CD4-positive, alpha-beta T cell (primary cell): ENCODE measurements at regions not wholly inside any gene's neighbourhood (a gene's known extent, or its start where the extent isn't known, plus 50 kb on each side); places are given as distances from the start of the nearest gene placed in this dataset.

Experiments
- ATAC-seq: fragments of 200-7000 bp; cut with Tn5 transposase; one replicate; pipeline ENCODE4 v1.10.0; 2022; ENCODE audit warnings: mild to moderate bottlenecking; ENCODE audit not compliant: poor library complexity
- CTCF ChIA-PET: fragments of 350-600 bp; sonication (Branson Sonifier 250); formaldehyde crosslinking; loops from one replicate; lab custom pipeline; 2021; ENCODE audit warnings: antibody characterized with exemption, inconsistent platforms; lab: Charles Lee
- POLR2A ChIA-PET: fragments of 350-600 bp; sonication (Branson Sonifier 250); formaldehyde crosslinking; loops from one replicate; lab custom pipeline; 2021; ENCODE audit warnings: antibody characterized with exemption, inconsistent platforms; lab: Charles Lee
- DNase-seq, 14 experiments: peaks; one replicate each; pipeline ENCODE4 v3.0.0-alpha.2; 2013 to 2020; ENCODE audit warnings: mixed read lengths in 2 of 14
- H3K27ac ChIP-seq, 2 donors: one replicate each; pipeline versions ENCODE4 v1.5.1 to v1.7.0; 2013; ENCODE audit warnings: low read length in 2 of 2, low read depth in 1 of 2, mild to moderate bottlenecking in 1 of 2
- H3K27me3 ChIP-seq, 2 experiments: 1 replicate in 1 of 2; 2 replicates in 1 of 2; pipeline versions ENCODE4 v1.6.1 to v1.7.0; 2013; ENCODE audit warnings: low read length in 2 of 2, control low read depth in 1 of 2, mild to moderate bottlenecking in 1 of 2, moderate library complexity in 1 of 2; ENCODE audit not compliant: insufficient read depth in 2 of 2, control insufficient read depth in 1 of 2
- H3K36me3 ChIP-seq: one replicate; pipeline ENCODE4 v1.6.1; 2013; ENCODE audit warnings: low read length, control low read depth; ENCODE audit not compliant: insufficient read depth
- H3K4me1 ChIP-seq: one replicate; pipeline ENCODE4 v1.6.1; 2013; ENCODE audit warnings: low read length, control low read depth; ENCODE audit not compliant: insufficient read depth
- H3K4me3 ChIP-seq: one replicate; pipeline ENCODE4 v1.5.1; 2013; ENCODE audit warnings: mild to moderate bottlenecking, low read length, moderate library complexity
- H3K9me3 ChIP-seq, 2 experiments: 1 replicate in 1 of 2; 2 replicates in 1 of 2; pipeline versions ENCODE4 v1.6.1 to v1.7.0; 2013; ENCODE audit warnings: low read length in 2 of 2, mild to moderate bottlenecking in 2 of 2, control low read depth in 1 of 2, moderate library complexity in 1 of 2; ENCODE audit not compliant: control insufficient read depth in 1 of 2, insufficient read depth in 1 of 2
- H3K27ac Mint-ChIP-seq: one replicate; pipeline ENCODE4 v1.8.0; 2020; ENCODE audit warnings: mixed read lengths
- H3K27me3 Mint-ChIP-seq: one replicate; pipeline ENCODE4 v1.8.0; 2021; ENCODE audit warnings: mixed read lengths
- H3K36me3 Mint-ChIP-seq: one replicate; pipeline ENCODE4 v1.8.0; 2021; ENCODE audit warnings: low read depth, mixed read lengths
- H3K4me1 Mint-ChIP-seq: one replicate; pipeline ENCODE4 v1.8.0; 2021; ENCODE audit warnings: low read depth, mixed read lengths
- H3K4me3 Mint-ChIP-seq: one replicate; pipeline ENCODE4 v1.8.0; 2020; ENCODE audit warnings: mild to moderate bottlenecking, mixed read lengths
- H3K9me3 Mint-ChIP-seq: one replicate; pipeline ENCODE4 v1.8.0; 2020; ENCODE audit warnings: mixed read lengths
- CTCF ChIP-seq: fragments of 200-600 bp; IDR thresholded peaks from one replicate; pipeline ENCODE4 v1.8.0; 2022; ENCODE audit warnings: antibody characterized with exemption, mild to moderate bottlenecking
- intact Hi-C, 2 experiments: fragments of 100-400 bp; cut with DNase I in 1 of 2; cut with micrococcal nuclease in 1 of 2; formaldehyde crosslinking; loops; one replicate each; pipeline versions ENCODE4 v1.15.1 to v1.9.0; 2023 to 2025; cut with DNase I, micrococcal nuclease

GRCh38 chr12:125643055-125643454 lies 577.8 kb downstream of the AACS start:
- H3K4me3 Mint-ChIP-seq: no peak overlapping the region
- H3K27me3 Mint-ChIP-seq: no peaks in the 10 kb centered on the region
- DNase-seq: no peak
- Histone ChIP-seq H3K27ac (no peak overlapping the region), H3K4me3 (no peak overlapping the region), H3K9me3 (peaks cover 0 to 4% of the 10 kb centered on the region in 2 experiments), H3K27me3 (no peaks in the 10 kb centered on the region), H3K4me1 (no peaks in the 10 kb centered on the region), H3K36me3 (no peaks in the 10 kb centered on the region)
- ChIA-PET POLR2A (no interaction called here), CTCF (no interaction called here)
- H3K36me3 Mint-ChIP-seq: no peaks in the 10 kb centered on the region
- no peak for ATAC-seq
- no peak overlapping the region for H3K27ac Mint-ChIP-seq
- no peaks in the 10 kb centered on the region for H3K9me3 Mint-ChIP-seq
- intact Hi-C loops: no loop called here
- H3K4me1 Mint-ChIP-seq: no peaks in the 10 kb centered on the region
- no peak for TF ChIP-seq CTCF

- peaks cover 0 to 4% of the 10 kb centered on the region in 2 experiments for H3K9me3 ChIP-seq
- intact Hi-C loops: no loop called here
- DNase-seq: no peak
- no peaks in the 10 kb centered on the region for H3K36me3 Mint-ChIP-seq
- no peaks in the 10 kb centered on the region for H3K36me3 ChIP-seq
- ChIA-PET CTCF (no interaction called here), POLR2A (no interaction called here)
- no peak overlapping the region for H3K4me3 Mint-ChIP-seq
- no peaks in the 10 kb centered on the region for H3K27me3 ChIP-seq
- H3K4me1 ChIP-seq: no peaks in the 10 kb centered on the region
- H3K4me3 ChIP-seq: no peak overlapping the region
- TF ChIP-seq CTCF: no peak
- H3K27me3 Mint-ChIP-seq: no peaks in the 10 kb centered on the region
- H3K27ac ChIP-seq: no peak overlapping the region
- H3K27ac Mint-ChIP-seq: no peak overlapping the region
- H3K9me3 Mint-ChIP-seq: no peaks in the 10 kb centered on the region
- no peaks in the 10 kb centered on the region for H3K4me1 Mint-ChIP-seq
- ATAC-seq: no peak
Observed at GRCh38 chr12:125645724-125646123, 580.5 kb downstream of the AACS start.

GRCh38 chr12:125650587-125650986 lies 585.4 kb downstream of the AACS start:
- H3K4me3 ChIP-seq: no peak overlapping the region
- H3K27ac Mint-ChIP-seq: no peak overlapping the region
- H3K27ac ChIP-seq: no peak overlapping the region
- no peaks in the 10 kb centered on the region for H3K36me3 ChIP-seq
- H3K9me3 ChIP-seq: peaks cover 0 to 4% of the 10 kb centered on the region in 2 experiments
- no peaks in the 10 kb centered on the region for H3K27me3 Mint-ChIP-seq
- H3K9me3 Mint-ChIP-seq: no peaks in the 10 kb centered on the region
- ChIA-PET CTCF (no interaction called here), POLR2A (no interaction called here)
- intact Hi-C loops: no loop called here
- ATAC-seq: no peak
- no peaks in the 10 kb centered on the region for H3K36me3 Mint-ChIP-seq
- H3K4me1 Mint-ChIP-seq: no peaks in the 10 kb centered on the region
- no peak for TF ChIP-seq CTCF
- H3K27me3 ChIP-seq: no peaks in the 10 kb centered on the region
- DNase-seq: no peak
- H3K4me1 ChIP-seq: no peaks in the 10 kb centered on the region
- no peak overlapping the region for H3K4me3 Mint-ChIP-seq
